Caco-2 (cell line): ENCODE measurements at regions not wholly inside any gene's neighbourhood (a gene's known extent, or its start where the extent isn't known, plus 50 kb on each side); places are given as distances from the start of the nearest gene placed in this dataset.

Source experiments
- BruUV-seq: library from RNA; stranded (reverse); fragments of 400-500 nt; replicated peaks from 2 replicates; lab custom pipeline; 2021; lab: Mats Ljungman, UMichigan
- CTCF ChIA-PET: fragments of 300-600 bp; sonication (Branson Sonifier 250); formaldehyde crosslinking; loops from one replicate; lab custom pipeline; 2022; ENCODE audit warnings: antibody characterized with exemption; lab: Charles Lee
- POLR2A ChIA-PET: fragments of 300-600 bp; sonication (Branson Sonifier 250); formaldehyde crosslinking; loops from one replicate; lab custom pipeline; 2022; ENCODE audit warnings: antibody characterized with exemption; lab: Charles Lee
- DNase-seq, 2 experiments: peaks; one replicate each; pipeline versions ENCODE4 v3.0.0 to v3.0.0-alpha.2; 2020 to 2022
- H3K27me3 ChIP-seq: replicated peaks from 2 replicates; pipeline ENCODE4 v1.6.0; 2011; ENCODE audit warnings: low read length; ENCODE audit not compliant: control insufficient read depth, insufficient read depth
- H3K36me3 ChIP-seq: 2 replicates; pipeline ENCODE4 v1.5.1; 2011; ENCODE audit warnings: low read length; ENCODE audit not compliant: control insufficient read depth, insufficient read depth
- H3K4me1 ChIP-seq: fragments of 250-450 bp; sonication (Bioruptor Pico); 2 replicates; pipeline ENCODE4 v1.5.1; 2020; ENCODE audit warnings: mild to moderate bottlenecking
- H3K4me3 ChIP-seq: 2 replicates; pipeline ENCODE4 v1.5.1; 2011; ENCODE audit warnings: low read depth, mild to moderate bottlenecking, control low read depth, low read length
- H3K9me3 ChIP-seq: fragments of 250-450 bp; sonication (Bioruptor Pico); 2 replicates; pipeline ENCODE4 v1.5.1; 2020; ENCODE audit warnings: mild to moderate bottlenecking, moderate library complexity
- H3K27ac Mint-ChIP-seq: one replicate; pipeline ENCODE4 v1.8.0; 2022; ENCODE audit warnings: mixed read lengths; ENCODE audit not compliant: unreplicated experiment
- H3K27me3 Mint-ChIP-seq: one replicate; pipeline ENCODE4 v1.8.0; 2022; ENCODE audit warnings: mixed read lengths; ENCODE audit not compliant: insufficient read depth, unreplicated experiment
- H3K36me3 Mint-ChIP-seq: one replicate; pipeline ENCODE4 v1.8.0; 2022; ENCODE audit warnings: mild to moderate bottlenecking, mixed read lengths; ENCODE audit not compliant: insufficient read depth, unreplicated experiment
- H3K4me1 Mint-ChIP-seq: one replicate; pipeline ENCODE4 v1.8.0; 2022; ENCODE audit warnings: low read depth, mixed read lengths; ENCODE audit not compliant: unreplicated experiment
- H3K4me3 Mint-ChIP-seq: one replicate; pipeline ENCODE4 v1.8.0; 2022; ENCODE audit warnings: mild to moderate bottlenecking, moderate library complexity, mixed read lengths; ENCODE audit not compliant: unreplicated experiment
- H3K9me3 Mint-ChIP-seq: one replicate; pipeline ENCODE4 v1.8.0; 2022; ENCODE audit warnings: mixed read lengths; ENCODE audit not compliant: unreplicated experiment
- CTCF ChIP-seq, 2 experiments: fragments of 200-600 bp in 1 of 2; IDR thresholded peaks; 1 replicate in 1 of 2; 2 replicates in 1 of 2; pipeline versions ENCODE4 v1.5.1 to v1.8.0; 2011 to 2022; ENCODE audit warnings: antibody characterized with exemption in 1 of 2, control low read depth in 1 of 2, inconsistent platforms in 1 of 2, low read depth in 1 of 2, low read length in 1 of 2, mild to moderate bottlenecking in 1 of 2, moderate library complexity in 1 of 2; ENCODE audit not compliant: insufficient read depth in 1 of 2, severe bottlenecking in 1 of 2, unreplicated experiment in 1 of 2
- intact Hi-C: fragments of 100-400 bp; cut with micrococcal nuclease; formaldehyde crosslinking; loops from one replicate; pipeline ENCODE4 v1.10.0; 2022; ENCODE audit not compliant: unreplicated experiment

DNA sequence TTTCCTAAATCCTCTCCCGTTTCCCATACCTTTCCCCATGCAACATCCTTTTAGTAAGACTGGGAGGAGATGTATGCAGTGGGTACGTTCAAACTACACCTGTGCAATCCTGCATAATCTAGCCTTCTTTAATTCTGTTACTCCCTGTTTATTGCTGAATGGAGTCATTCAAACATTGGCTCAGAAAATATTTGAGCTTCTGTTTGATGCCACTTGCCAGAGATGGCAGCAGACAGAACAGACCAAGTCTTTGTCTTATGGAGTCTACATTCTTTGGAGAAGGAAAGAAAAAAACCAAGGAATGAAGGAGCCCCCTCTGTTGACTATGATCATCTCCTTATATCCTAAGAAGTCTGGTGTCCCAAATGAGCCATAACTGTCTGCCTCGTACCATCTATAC is 288.8 kb downstream of the HAPSTR1 start:
- no peak overlapping the region for H3K4me3 Mint-ChIP-seq
- BruUV-seq: no TSS peak
- H3K9me3 Mint-ChIP-seq: peaks cover 11% of the 10 kb centered on the region
- H3K27ac Mint-ChIP-seq: no peak overlapping the region
- intact Hi-C loops: no loop called here
- TF ChIP-seq CTCF (IDR thresholded peaks at IDR 0.05; ENCODE audit: insufficient read depth in 1 of 2, low read depth in 1 of 2, low read length in 1 of 2, severe bottlenecking in 1 of 2, unreplicated experiment in 1 of 2): no peak
- no peak for DNase-seq
- no peaks in the 10 kb centered on the region for H3K36me3 ChIP-seq
- H3K4me3 ChIP-seq: no peak overlapping the region
- H3K4me1 Mint-ChIP-seq: no peaks in the 10 kb centered on the region
- no peaks in the 10 kb centered on the region for H3K9me3 ChIP-seq
- H3K27me3 Mint-ChIP-seq: peaks cover 10% of the 10 kb centered on the region
- CTCF ChIA-PET: no interaction called here
- POLR2A ChIA-PET: no interaction called here
- H3K36me3 Mint-ChIP-seq: no peaks in the 10 kb centered on the region
- no peaks in the 10 kb centered on the region for H3K4me1 ChIP-seq
- no peaks in the 10 kb centered on the region for H3K27me3 ChIP-seq

GRCh38 chr16:9381399-9381798 is 290.0 kb downstream of the HAPSTR1 start:
- no peaks in the 10 kb centered on the region for H3K36me3 Mint-ChIP-seq
- intact Hi-C loops: no loop called here
- TF ChIP-seq CTCF (IDR thresholded peaks at IDR 0.05; ENCODE audit: insufficient read depth in 1 of 2, low read depth in 1 of 2, low read length in 1 of 2, severe bottlenecking in 1 of 2, unreplicated experiment in 1 of 2): no peak
- Histone ChIP-seq H3K9me3 (no peaks in the 10 kb centered on the region), H3K36me3 (no peaks in the 10 kb centered on the region), H3K4me1 (no peaks in the 10 kb centered on the region), H3K4me3 (no peak overlapping the region), H3K27me3 (no peaks in the 10 kb centered on the region)
- H3K4me3 Mint-ChIP-seq: no peak overlapping the region
- H3K27ac Mint-ChIP-seq: no peak overlapping the region
- ChIA-PET CTCF (no interaction called here), POLR2A (no interaction called here)
- no TSS peak for BruUV-seq
- DNase-seq: no peak
- peaks cover 19% of the 10 kb centered on the region for H3K9me3 Mint-ChIP-seq
- H3K4me1 Mint-ChIP-seq: no peaks in the 10 kb centered on the region
- H3K27me3 Mint-ChIP-seq: peaks cover 9% of the 10 kb centered on the region

DNA sequence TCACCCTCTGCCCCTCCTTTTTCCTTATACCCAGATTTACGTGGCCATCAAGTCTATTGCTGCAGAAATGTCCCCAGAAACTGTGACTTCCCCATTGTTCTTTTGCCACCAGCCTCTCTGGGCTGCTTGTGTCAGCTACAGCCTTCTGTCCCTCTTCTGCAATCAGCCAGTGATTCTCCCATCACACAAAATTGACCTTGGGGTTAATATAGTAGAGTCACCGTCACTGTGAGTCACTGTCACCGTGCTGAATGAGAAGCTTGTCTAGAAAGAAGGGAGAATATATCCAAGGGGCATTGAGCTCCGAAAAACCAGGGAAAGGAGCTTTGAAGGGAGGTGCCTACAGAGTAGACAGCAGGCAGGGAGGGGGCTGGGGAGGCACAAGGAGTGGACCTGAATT is 290.5 kb downstream of the HAPSTR1 start:
- Histone ChIP-seq H3K4me3 (no peak overlapping the region), H3K36me3 (no peaks in the 10 kb centered on the region), H3K27me3 (no peaks in the 10 kb centered on the region), H3K9me3 (no peaks in the 10 kb centered on the region), H3K4me1 (no peaks in the 10 kb centered on the region)
- no peak for TF ChIP-seq CTCF (IDR thresholded peaks at IDR 0.05; ENCODE audit: insufficient read depth in 1 of 2, low read depth in 1 of 2, low read length in 1 of 2, severe bottlenecking in 1 of 2, unreplicated experiment in 1 of 2)
- no peak for DNase-seq
- no TSS peak for BruUV-seq
- H3K27ac Mint-ChIP-seq: no peak overlapping the region
- no peaks in the 10 kb centered on the region for H3K4me1 Mint-ChIP-seq
- POLR2A ChIA-PET: no interaction called here
- H3K4me3 Mint-ChIP-seq: no peak overlapping the region
- no peaks in the 10 kb centered on the region for H3K36me3 Mint-ChIP-seq
- peaks cover 9% of the 10 kb centered on the region for H3K27me3 Mint-ChIP-seq
- CTCF ChIA-PET: no interaction called here
- peaks cover 19% of the 10 kb centered on the region for H3K9me3 Mint-ChIP-seq
- intact Hi-C loops: no loop called here
